ENCODE measurements at regions not wholly inside any gene's neighbourhood (a gene's known extent, or its start where the extent isn't known, plus 50 kb on each side); places are given as distances from the start of the nearest gene placed in this dataset.

DNA sequence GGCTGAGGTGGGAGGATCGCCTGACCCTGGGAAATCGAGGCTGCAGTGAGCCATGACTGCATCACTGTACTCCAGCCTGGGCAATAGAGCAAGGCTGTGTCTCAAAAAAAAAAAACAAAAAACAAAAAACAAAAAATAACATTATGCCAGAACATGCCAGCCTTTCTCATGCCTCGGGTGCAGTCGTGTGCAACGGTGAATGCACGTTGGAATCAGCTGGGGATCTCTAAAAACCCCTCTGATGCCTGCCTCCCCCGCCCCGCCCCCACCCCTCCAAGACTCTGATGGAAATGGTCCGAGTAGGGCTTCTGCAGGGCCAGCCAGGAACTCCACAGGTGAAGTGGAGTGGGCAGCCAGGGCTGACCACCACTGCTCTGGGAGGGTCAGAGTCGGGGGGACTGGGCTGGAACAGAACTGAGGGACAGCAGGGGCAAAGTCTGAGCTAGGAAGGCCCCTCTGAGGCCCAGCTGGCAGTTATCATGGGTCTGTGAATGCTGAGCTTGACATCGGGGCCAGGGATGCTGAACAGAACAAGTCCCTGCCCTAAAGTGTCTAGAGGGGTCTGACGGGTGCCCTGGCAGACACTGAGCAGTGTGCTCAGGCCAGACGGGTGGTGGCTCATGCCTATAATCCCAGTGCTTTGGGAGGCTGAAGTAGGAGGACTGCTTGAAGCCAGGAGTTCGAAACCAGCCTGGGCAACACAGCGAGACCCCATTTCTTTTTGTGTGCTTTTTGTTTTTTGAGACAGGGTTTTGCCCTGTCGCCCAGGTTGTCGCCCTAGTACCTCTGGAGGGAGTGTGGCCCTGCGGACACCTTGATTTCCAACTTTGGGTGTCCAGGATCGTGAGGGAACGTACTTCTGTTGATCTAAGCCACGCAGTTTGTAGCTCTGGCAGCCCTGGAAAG lies 193.4 kb upstream of the GSE1 start:
- WGBS, 4 donors = 83 to 91% (median 86%) methylated on average over 16 to 21 of the region's 21 CpGs
- TF ChIP-seq, protein P1, sequence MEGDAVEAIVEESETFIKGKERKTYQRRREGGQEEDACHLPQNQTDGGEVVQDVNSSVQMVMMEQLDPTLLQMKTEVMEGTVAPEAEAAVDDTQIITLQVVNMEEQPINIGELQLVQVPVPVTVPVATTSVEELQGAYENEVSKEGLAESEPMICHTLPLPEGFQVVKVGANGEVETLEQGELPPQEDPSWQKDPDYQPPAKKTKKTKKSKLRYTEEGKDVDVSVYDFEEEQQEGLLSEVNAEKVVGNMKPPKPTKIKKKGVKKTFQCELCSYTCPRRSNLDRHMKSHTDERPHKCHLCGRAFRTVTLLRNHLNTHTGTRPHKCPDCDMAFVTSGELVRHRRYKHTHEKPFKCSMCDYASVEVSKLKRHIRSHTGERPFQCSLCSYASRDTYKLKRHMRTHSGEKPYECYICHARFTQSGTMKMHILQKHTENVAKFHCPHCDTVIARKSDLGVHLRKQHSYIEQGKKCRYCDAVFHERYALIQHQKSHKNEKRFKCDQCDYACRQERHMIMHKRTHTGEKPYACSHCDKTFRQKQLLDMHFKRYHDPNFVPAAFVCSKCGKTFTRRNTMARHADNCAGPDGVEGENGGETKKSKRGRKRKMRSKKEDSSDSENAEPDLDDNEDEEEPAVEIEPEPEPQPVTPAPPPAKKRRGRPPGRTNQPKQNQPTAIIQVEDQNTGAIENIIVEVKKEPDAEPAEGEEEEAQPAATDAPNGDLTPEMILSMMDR (IDR thresholded peaks at IDR 0.05) = no peak
- H3K9me3 ChIP-seq (replicated peaks in 1 of 3) = no peaks in the 10 kb centered on the region
- H3K4me3 ChIP-seq = no peak overlapping the region
- DNase-seq = no peak
- intact Hi-C loops (cut with DNase I) = loop anchor here (5.0 kb wide), 1 partner anchor 188 kb away; no protein-coding TSS in a partner anchor
- H3K27ac ChIP-seq = no peak overlapping the region
- H3K27me3 ChIP-seq = no peaks in the 10 kb centered on the region
- H3K4me1 ChIP-seq (replicated peaks in 1 of 2) = peaks cover 0 to 15% of the 10 kb centered on the region in 2 donors
- H3K36me3 ChIP-seq (replicated peaks in 1 of 2) = no peaks in the 10 kb centered on the region

DNA sequence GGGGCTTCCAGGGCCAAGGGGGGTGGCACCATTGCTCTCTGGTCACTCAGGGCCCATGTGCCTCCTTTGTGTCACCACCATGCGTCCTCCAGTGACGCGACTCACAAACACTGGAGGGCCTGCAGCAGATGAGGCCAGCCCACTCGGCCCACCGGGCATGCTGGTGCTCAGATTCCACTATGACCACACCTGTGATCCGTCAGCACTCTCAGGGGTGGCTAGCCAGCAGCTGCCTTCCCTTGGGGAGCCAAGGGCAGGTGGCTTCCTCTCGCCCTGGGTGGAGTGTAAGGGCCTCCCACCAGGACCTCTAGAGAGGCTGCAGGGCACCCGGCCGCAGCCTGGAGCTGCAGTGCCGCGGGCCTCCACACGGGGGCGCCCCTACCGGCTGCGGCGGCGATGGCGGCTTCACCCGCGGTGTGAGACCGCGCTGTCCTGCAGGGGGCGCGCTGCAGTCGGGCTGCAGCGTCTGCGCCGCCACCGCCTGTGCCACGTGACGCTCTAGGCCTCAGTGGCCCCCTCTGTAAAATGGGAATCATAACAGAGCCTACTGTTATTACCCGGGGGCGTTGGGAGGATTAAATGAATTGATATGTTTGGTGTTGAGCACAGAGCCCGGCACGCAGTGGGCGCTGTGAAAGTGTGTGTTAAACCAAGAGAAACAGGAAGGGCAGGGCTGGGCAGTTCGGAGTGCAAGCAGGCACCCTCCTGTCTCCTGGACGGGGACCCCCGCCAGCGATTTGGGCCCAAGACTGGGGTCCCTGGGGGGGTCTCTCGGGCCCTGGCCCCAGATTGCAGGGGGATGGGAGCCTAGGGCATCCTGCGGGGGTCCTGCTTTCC lies 192.4 kb upstream of the GSE1 start:
- no peak overlapping the region for H3K4me3 ChIP-seq
- H3K4me1 ChIP-seq (replicated peaks in 1 of 2) = peaks cover 0 to 8% of the 10 kb centered on the region in 2 donors
- no peaks in the 10 kb centered on the region for H3K9me3 ChIP-seq (replicated peaks in 1 of 3)
- peak in 6 of 7 donors; percentile 45 to 71 (median 60) for DNase-seq
- intact Hi-C loops (cut with DNase I) = loop anchor here (5.0 kb wide), 1 partner anchor 187 kb away; no protein-coding TSS in a partner anchor
- H3K27me3 ChIP-seq = no peaks in the 10 kb centered on the region
- WGBS, 4 donors = 36 to 80% (median 58%) methylated on average over 15 to 42 of the region's 42 CpGs
- TF ChIP-seq POLR2A (IDR thresholded peaks at IDR 0.05) = no peak
- TF ChIP-seq, protein P1 (IDR thresholded peaks at IDR 0.05) = peak; percentile 93 to 100 (median 99)
- no peaks in the 10 kb centered on the region for H3K36me3 ChIP-seq (replicated peaks in 1 of 2)
- no peak overlapping the region for H3K27ac ChIP-seq

DNA sequence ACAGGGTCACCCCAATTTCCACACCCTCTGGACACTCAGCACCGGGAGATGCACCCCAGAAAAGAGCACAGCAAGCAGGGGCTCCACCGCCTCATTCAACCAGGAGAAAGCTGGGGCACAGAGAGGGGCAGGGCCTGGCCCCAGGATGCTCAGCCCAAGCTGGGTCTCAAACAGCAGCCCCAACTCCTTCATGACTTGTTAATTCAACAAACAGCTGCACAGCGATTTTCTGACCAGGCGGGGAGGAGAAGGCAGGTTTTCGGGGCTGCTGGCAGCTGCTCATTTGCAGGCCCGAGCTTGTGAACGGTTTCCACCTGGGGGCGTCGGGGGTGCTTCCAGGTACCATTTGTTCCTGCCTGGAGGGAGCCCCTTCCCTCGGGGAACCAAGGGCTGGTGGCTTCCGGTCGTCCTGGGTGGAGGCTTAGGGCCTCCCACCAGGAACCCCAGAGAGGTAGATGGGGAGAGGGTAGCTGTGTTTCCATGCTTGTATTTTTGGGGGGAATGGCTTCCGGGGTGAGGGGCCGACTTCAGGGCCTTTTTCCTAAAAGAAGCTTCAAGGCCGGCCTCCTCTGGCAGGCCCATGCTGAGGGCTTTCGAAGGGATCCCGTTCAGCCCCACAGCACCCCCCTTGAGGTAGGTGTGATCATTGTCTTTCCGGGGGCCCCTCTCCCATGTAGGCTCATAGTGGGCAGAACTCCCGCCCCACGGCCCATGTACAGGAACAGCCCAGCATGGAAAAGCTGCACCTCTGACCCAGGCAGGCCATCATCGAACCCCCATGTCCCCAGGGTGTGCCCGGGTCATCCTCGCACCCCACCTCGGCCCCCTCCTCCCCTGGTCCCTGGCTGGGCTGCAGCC lies 191.6 kb upstream of the GSE1 start:
- intact Hi-C loops (cut with DNase I) = loop anchor here (5.0 kb wide), 1 partner anchor 186 kb away; no protein-coding TSS in a partner anchor
- 83 to 92% (median 87%) methylated on average over 17 to 24 of the region's 24 CpGs for WGBS, 4 donors
- TF ChIP-seq, protein P1 (IDR thresholded peaks at IDR 0.05) = no peak
- TF ChIP-seq POLR2A (IDR thresholded peaks at IDR 0.05) = no peak
- no peaks in the 10 kb centered on the region for H3K36me3 ChIP-seq (replicated peaks in 1 of 2)
- no peak overlapping the region for H3K4me3 ChIP-seq
- H3K4me1 ChIP-seq (replicated peaks in 1 of 2) = no peaks in the 10 kb centered on the region
- DNase-seq = no peak
- no peaks in the 10 kb centered on the region for H3K27me3 ChIP-seq
- H3K9me3 ChIP-seq (replicated peaks in 1 of 3) = no peaks in the 10 kb centered on the region
- H3K27ac ChIP-seq = no peak overlapping the region
